Testis (tissue), 2 donors: ENCODE measurements at regions not wholly inside any gene's neighbourhood (a gene's known extent, or its start where the extent isn't known, plus 50 kb on each side); places are given as distances from the start of the nearest gene placed in this dataset.

Experiments
- CTCF ChIP-seq, 3 experiments: fragments of 450-650 bp in 2 of 3; fragments of 200-600 bp in 1 of 3; sonication (generic) in 1 of 3; IDR thresholded peaks; one replicate each; pipeline ENCODE4 v1.5.1; 2016 to 2019; ENCODE audit warnings: antibody characterized with exemption in 3 of 3, mild to moderate bottlenecking in 2 of 3, moderate library complexity in 1 of 3
- POLR2A ChIP-seq: fragments of 450-650 bp; IDR thresholded peaks from one replicate; pipeline ENCODE4 v1.6.1; 2017; ENCODE audit warnings: antibody characterized with exemption, mild to moderate bottlenecking, moderate library complexity

DNA sequence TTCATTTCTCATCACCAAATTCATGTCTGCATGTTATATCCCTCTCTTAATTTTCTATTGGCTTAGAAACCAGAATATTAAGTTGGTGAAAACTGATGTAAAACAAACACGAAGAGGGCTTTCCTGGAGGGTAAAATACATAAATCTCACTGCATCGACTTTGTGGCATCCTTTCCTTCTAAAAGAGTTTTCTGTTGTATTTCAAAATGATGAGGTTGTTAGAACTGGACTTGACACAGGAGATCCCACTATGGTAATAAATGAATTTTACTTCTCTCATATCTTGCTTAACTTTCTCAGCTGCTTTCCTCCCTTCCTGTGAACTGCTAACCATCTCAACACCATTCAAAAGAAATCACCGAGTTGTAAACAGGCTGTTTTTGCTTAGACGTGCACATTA is 162.0 kb upstream of the TRPC7 start:
- TF ChIP-seq CTCF (IDR thresholded peaks at IDR 0.05) (no peak), POLR2A (no peak)
